Kidney epithelial cell (primary cell): ENCODE measurements at regions not wholly inside any gene's neighbourhood (a gene's known extent, or its start where the extent isn't known, plus 50 kb on each side); places are given as distances from the start of the nearest gene placed in this dataset.

ENCODE experiments used
- DNase-seq: peaks from one replicate; pipeline ENCODE4 v3.0.0-alpha.2; 2010; ENCODE audit warnings: low read depth
- H3K27me3 ChIP-seq: 2 replicates; pipeline ENCODE4 v1.6.0; 2011; ENCODE audit warnings: low read length; ENCODE audit not compliant: control insufficient read depth, insufficient read depth
- H3K36me3 ChIP-seq: 2 replicates; pipeline ENCODE4 v1.5.1; 2011; ENCODE audit warnings: low read length; ENCODE audit not compliant: control insufficient read depth, insufficient read depth
- H3K4me3 ChIP-seq: 2 replicates; pipeline ENCODE4 v1.5.1; 2011; ENCODE audit warnings: low read depth, mild to moderate bottlenecking, control low read depth, low read length
- TF ChIP-seq, protein P1 (sequence below): IDR thresholded peaks from 2 replicates; pipeline ENCODE4 v1.5.1; 2011; ENCODE audit warnings: mild to moderate bottlenecking, moderate library complexity, low read length, control low read depth, inconsistent platforms; ENCODE audit not compliant: insufficient read depth, poor library complexity, severe bottlenecking

- no peaks in the 10 kb centered on the region for H3K36me3 ChIP-seq
- no peaks in the 10 kb centered on the region for H3K27me3 ChIP-seq
- no peak for DNase-seq
- TF ChIP-seq, protein P1, sequence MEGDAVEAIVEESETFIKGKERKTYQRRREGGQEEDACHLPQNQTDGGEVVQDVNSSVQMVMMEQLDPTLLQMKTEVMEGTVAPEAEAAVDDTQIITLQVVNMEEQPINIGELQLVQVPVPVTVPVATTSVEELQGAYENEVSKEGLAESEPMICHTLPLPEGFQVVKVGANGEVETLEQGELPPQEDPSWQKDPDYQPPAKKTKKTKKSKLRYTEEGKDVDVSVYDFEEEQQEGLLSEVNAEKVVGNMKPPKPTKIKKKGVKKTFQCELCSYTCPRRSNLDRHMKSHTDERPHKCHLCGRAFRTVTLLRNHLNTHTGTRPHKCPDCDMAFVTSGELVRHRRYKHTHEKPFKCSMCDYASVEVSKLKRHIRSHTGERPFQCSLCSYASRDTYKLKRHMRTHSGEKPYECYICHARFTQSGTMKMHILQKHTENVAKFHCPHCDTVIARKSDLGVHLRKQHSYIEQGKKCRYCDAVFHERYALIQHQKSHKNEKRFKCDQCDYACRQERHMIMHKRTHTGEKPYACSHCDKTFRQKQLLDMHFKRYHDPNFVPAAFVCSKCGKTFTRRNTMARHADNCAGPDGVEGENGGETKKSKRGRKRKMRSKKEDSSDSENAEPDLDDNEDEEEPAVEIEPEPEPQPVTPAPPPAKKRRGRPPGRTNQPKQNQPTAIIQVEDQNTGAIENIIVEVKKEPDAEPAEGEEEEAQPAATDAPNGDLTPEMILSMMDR, result no peak
- H3K4me3 ChIP-seq, result no peak overlapping the region
Observed at GRCh38 chr17:33803199-33803685, 451.8 kb upstream of the CCL2 start.

DNA sequence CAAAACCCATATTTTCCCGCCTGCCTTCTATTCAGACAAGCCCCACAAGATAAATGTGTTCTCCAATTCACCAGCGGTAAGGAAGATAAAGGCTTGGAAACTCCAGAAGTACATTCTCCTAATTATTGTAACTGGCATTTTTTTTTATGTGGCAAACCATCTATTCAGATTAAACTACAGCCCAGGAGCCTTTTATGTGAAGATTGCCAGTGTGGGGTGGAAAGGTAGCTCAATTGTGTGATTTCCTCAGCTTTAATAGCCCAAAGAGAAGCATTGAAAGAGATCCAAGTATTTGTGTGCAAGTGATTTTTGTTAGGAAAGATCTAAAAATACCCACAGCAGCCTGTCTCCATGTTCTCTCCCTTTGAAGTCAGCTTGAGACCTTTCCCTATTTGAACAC is 451.4 kb upstream of the CCL2 start:
- TF ChIP-seq, protein P1, result no peak
- Histone ChIP-seq H3K4me3 (no peak overlapping the region), H3K36me3 (no peaks in the 10 kb centered on the region), H3K27me3 (no peaks in the 10 kb centered on the region)
- DNase-seq, result no peak

DNA sequence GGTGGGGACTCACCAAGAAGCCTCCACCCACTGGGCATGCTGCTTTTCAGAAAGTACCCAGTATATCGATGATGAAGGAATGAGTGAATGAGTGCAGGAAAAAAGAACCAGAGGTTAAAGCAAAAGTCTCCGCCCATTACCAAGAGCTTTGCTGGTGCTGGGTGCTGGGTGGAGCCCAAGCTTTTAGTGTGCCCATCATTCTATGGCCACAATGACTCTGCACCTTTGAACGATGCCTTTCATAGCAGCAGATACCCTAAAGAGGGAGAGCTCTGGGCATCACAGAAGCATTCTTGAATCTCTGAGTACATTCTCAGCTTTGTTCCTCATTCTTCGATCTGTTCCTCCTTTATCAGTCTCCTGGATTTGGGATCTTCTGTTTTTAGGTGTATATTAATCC is 450.7 kb upstream of the CCL2 start:
- H3K36me3 ChIP-seq, result no peaks in the 10 kb centered on the region
- no peak overlapping the region for H3K4me3 ChIP-seq
- no peaks in the 10 kb centered on the region for H3K27me3 ChIP-seq
- DNase-seq, result no peak
- TF ChIP-seq, protein P1, result no peak

GRCh38 chr17:33806631-33807030 is 448.5 kb upstream of the CCL2 start:
- DNase-seq, result no peak

DNA sequence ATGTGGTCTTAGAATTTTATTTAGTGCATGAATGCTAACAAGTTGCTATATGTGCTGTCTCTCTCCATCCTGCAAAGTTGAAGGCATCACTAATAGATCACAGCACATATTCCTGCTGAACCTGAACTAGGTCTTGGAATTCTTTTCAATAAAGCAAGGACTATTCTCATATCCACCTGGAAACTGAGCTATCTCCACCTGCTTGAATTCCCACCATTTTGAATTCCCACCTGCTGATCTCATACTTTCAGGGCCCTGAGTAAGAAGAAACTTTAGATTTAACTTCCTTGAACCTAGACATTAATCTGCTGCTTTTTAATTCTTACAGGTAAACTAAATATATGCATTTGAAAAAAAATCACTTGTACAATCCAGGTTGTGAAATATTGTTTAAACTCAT is 445.3 kb upstream of the CCL2 start:
- TF ChIP-seq, protein P1, result no peak
- Histone ChIP-seq H3K4me3 (no peak overlapping the region), H3K36me3 (no peaks in the 10 kb centered on the region), H3K27me3 (no peaks in the 10 kb centered on the region)
- no peak for DNase-seq

More at GRCh38 chr17:33806631-33807030, 448.5 kb upstream of the CCL2 start:
- Histone ChIP-seq H3K27me3 (no peaks in the 10 kb centered on the region), H3K4me3 (no peak overlapping the region), H3K36me3 (no peaks in the 10 kb centered on the region)
- TF ChIP-seq, protein P1, result no peak

GRCh38 chr17:33811004-33811760 is 443.9 kb upstream of the CCL2 start:
- DNase-seq, result no peak
- no peaks in the 10 kb centered on the region for H3K36me3 ChIP-seq
- no peak overlapping the region for H3K4me3 ChIP-seq
- H3K27me3 ChIP-seq, result no peaks in the 10 kb centered on the region
- TF ChIP-seq, protein P1, result no peak
